ENCODE measurements at regions not wholly inside any gene's neighbourhood (a gene's known extent, or its start where the extent isn't known, plus 50 kb on each side); places are given as distances from the start of the nearest gene placed in this dataset.

- H3K9me3 Mint-ChIP-seq = no peaks in the 10 kb centered on the region
- DNase-seq = no peak
- peak in 1 of 2 donors; percentile 27 for ATAC-seq (ENCODE audit: low read depth in 2 of 2)
- peaks cover 0 to 3% (median 0%) of the 10 kb centered on the region in 3 donors for H3K4me1 Mint-ChIP-seq
- H3K4me3 Mint-ChIP-seq = no peak overlapping the region
- H3K27ac Mint-ChIP-seq = no peak overlapping the region
- no peaks in the 10 kb centered on the region for H3K36me3 Mint-ChIP-seq
- peaks cover 0 to 27% (median 7%) of the 10 kb centered on the region in 3 donors for H3K27me3 Mint-ChIP-seq
Observed at GRCh38 chr12:95607642-95608041, 56.4 kb upstream of the USP44 start.

GRCh38 chr12:95605875-95606274 is 54.6 kb upstream of the USP44 start:
- Mint-ChIP-seq H3K36me3 (no peaks in the 10 kb centered on the region), H3K4me3 (no peak overlapping the region), H3K27ac (no peak overlapping the region), H3K9me3 (no peaks in the 10 kb centered on the region), H3K4me1 (peaks cover 0 to 3% (median 0%) of the 10 kb centered on the region in 3 donors), H3K27me3 (peaks cover 5 to 39% (median 7%) of the 10 kb centered on the region in 3 donors)
- ATAC-seq (ENCODE audit: low read depth in 2 of 2) (no peak), DNase-seq (no peak)

- Mint-ChIP-seq H3K27ac (no peak overlapping the region), H3K36me3 (no peaks in the 10 kb centered on the region), H3K4me1 (peaks cover 0 to 3% (median 0%) of the 10 kb centered on the region in 3 donors), H3K9me3 (no peaks in the 10 kb centered on the region), H3K27me3 (peaks cover 5 to 41% (median 7%) of the 10 kb centered on the region in 3 donors), H3K4me3 (no peak overlapping the region)
- ATAC-seq (ENCODE audit: low read depth in 2 of 2) = no peak
- no peak for DNase-seq
Observed at GRCh38 chr12:95605087-95605486, 53.8 kb upstream of the USP44 start.

GRCh38 chr12:95603351-95604145 is 52.3 kb upstream of the USP44 start:
- H3K4me1 Mint-ChIP-seq = peaks cover 0 to 3% (median 0%) of the 10 kb centered on the region in 3 donors
- H3K36me3 Mint-ChIP-seq = no peaks in the 10 kb centered on the region
- H3K4me3 Mint-ChIP-seq = no peak overlapping the region
- DNase-seq (no peak), ATAC-seq (ENCODE audit: low read depth in 2 of 2) (no peak)
- H3K27me3 Mint-ChIP-seq = peaks cover 5 to 37% (median 7%) of the 10 kb centered on the region in 3 donors
- no peaks in the 10 kb centered on the region for H3K9me3 Mint-ChIP-seq
- H3K27ac Mint-ChIP-seq = no peak overlapping the region

GRCh38 chr12:95601091-95601961 is 50.0 kb upstream of the USP44 start:
- Mint-ChIP-seq H3K4me3 (no peak overlapping the region), H3K27ac (no peak overlapping the region), H3K9me3 (no peaks in the 10 kb centered on the region), H3K4me1 (no peaks in the 10 kb centered on the region), H3K36me3 (no peaks in the 10 kb centered on the region), H3K27me3 (peaks cover 5 to 33% (median 7%) of the 10 kb centered on the region in 3 donors)
- no peak for DNase-seq
- no peak for ATAC-seq (ENCODE audit: low read depth in 2 of 2)
